Neural cell (in vitro differentiated cells): ENCODE measurements at regions not wholly inside any gene's neighbourhood (a gene's known extent, or its start where the extent isn't known, plus 50 kb on each side); places are given as distances from the start of the nearest gene placed in this dataset.

Source experiments
- H2AFZ ChIP-seq: fragments of 200-600, 300-800 bp; sonication (generic), shearing (Covaris generic); 2 replicates; pipeline ENCODE4 v1.6.0; 2014; ENCODE audit warnings: low read depth, mild to moderate bottlenecking, antibody characterized with exemption, low read length, moderate library complexity
- H3F3A ChIP-seq: fragments of 200-600 bp; shearing (Covaris generic); 2 replicates; pipeline ENCODE4 v1.6.1; 2016; ENCODE audit warnings: mild to moderate bottlenecking, moderate library complexity, mixed read lengths, antibody characterized with exemption, low read length; ENCODE audit not compliant: insufficient read depth, poor library complexity, severe bottlenecking
- H3K27ac ChIP-seq: fragments of 200-600, 300-800 bp; sonication (generic), shearing (Covaris generic); 2 replicates; pipeline ENCODE4 v1.5.1; 2014; ENCODE audit warnings: mild to moderate bottlenecking, low read length, moderate library complexity
- H3K27me3 ChIP-seq: fragments of 300-800, 200-600 bp; sonication (generic), shearing (Covaris generic); 2 replicates; pipeline ENCODE4 v1.6.0; 2014; ENCODE audit warnings: mild to moderate bottlenecking, low read depth, low read length, moderate library complexity; ENCODE audit not compliant: insufficient read depth
- H3K36me3 ChIP-seq: fragments of 300-800, 200-600 bp; sonication (generic), shearing (Covaris generic); 2 replicates; pipeline ENCODE4 v1.5.1; 2014; ENCODE audit warnings: mild to moderate bottlenecking, antibody characterized with exemption, low read length, moderate library complexity; ENCODE audit not compliant: insufficient read depth
- H3K4me2 ChIP-seq: fragments of 300-800, 200-600 bp; sonication (generic), shearing (Covaris generic); 2 replicates; pipeline ENCODE4 v1.6.0; 2014; ENCODE audit warnings: mild to moderate bottlenecking, low read length
- H3K4me3 ChIP-seq: fragments of 300-800, 200-600 bp; sonication (generic), shearing (Covaris generic); 2 replicates; pipeline ENCODE4 v1.5.1; 2014; ENCODE audit warnings: mild to moderate bottlenecking, low read length, moderate library complexity
- H3K79me2 ChIP-seq: fragments of 200-600 bp; shearing (Covaris generic); replicated peaks from 2 replicates; pipeline ENCODE4 v1.6.0; 2014; ENCODE audit warnings: mild to moderate bottlenecking, low read length, moderate library complexity; ENCODE audit not compliant: insufficient read depth
- H3K9ac ChIP-seq: fragments of 300-800, 200-600 bp; sonication (generic), shearing (Covaris generic); 2 replicates; pipeline ENCODE4 v1.6.1; 2016; ENCODE audit warnings: mild to moderate bottlenecking, low read length, mixed read lengths
- H3K9me2 ChIP-seq: fragments of 200-600 bp; shearing (Covaris generic); 2 replicates; pipeline ENCODE4 v1.6.1; 2016; ENCODE audit warnings: mild to moderate bottlenecking, low read length, mixed read lengths; ENCODE audit not compliant: insufficient read depth
- H3K9me3 ChIP-seq: fragments of 200-600, 300-800 bp; sonication (generic), shearing (Covaris generic); 2 replicates; pipeline ENCODE4 v1.6.1; 2016; ENCODE audit warnings: mild to moderate bottlenecking, mixed run types, low read length, moderate library complexity, mixed read lengths
- H4K20me1 ChIP-seq: fragments of 200-600 bp; shearing (Covaris generic); 2 replicates; pipeline ENCODE4 v1.6.1; 2016; ENCODE audit warnings: mild to moderate bottlenecking, mixed run types; ENCODE audit not compliant: insufficient read depth
- CTCF ChIP-seq: fragments of 450-650 bp; IDR thresholded peaks from 2 replicates; pipeline ENCODE4 v1.5.1; 2014; ENCODE audit warnings: antibody characterized with exemption, mild to moderate bottlenecking, moderate library complexity; ENCODE audit not compliant: poor library complexity, severe bottlenecking
- EP300 ChIP-seq: fragments of 450-650 bp; conservative IDR thresholded peaks from 2 replicates; pipeline ENCODE4 v1.6.1; 2014; ENCODE audit warnings: antibody characterized with exemption, mild to moderate bottlenecking, moderate library complexity; ENCODE audit not compliant: poor library complexity, severe bottlenecking
- EZH2 ChIP-seq: fragments of 200-600, 300-800 bp; shearing (Covaris generic), sonication (generic); IDR thresholded peaks from 2 replicates; pipeline ENCODE4 v1.6.1; 2014; ENCODE audit warnings: antibody characterized with exemption, low read length, borderline replicate concordance, mild to moderate bottlenecking; ENCODE audit not compliant: insufficient read depth, poor library complexity, severe bottlenecking
- MXI1 ChIP-seq: fragments of 450-650 bp; conservative IDR thresholded peaks from 2 replicates; pipeline ENCODE4 v1.6.1; 2014; ENCODE audit warnings: antibody characterized with exemption, mild to moderate bottlenecking; ENCODE audit not compliant: poor library complexity, severe bottlenecking
- POLR2AphosphoS5 ChIP-seq: IDR thresholded peaks from 2 replicates; pipeline ENCODE4 v1.6.1; 2012
- RAD21 ChIP-seq: fragments of 450-650 bp; conservative IDR thresholded peaks from 2 replicates; pipeline ENCODE4 v1.6.1; 2014; ENCODE audit warnings: antibody characterized with exemption, mild to moderate bottlenecking, moderate library complexity
- REST ChIP-seq: IDR thresholded peaks from 2 replicates; pipeline ENCODE4 v1.6.1; 2012; ENCODE audit warnings: borderline replicate concordance
- SMC3 ChIP-seq: fragments of 450-650 bp; conservative IDR thresholded peaks from 2 replicates; pipeline ENCODE4 v1.6.1; 2014; ENCODE audit warnings: antibody characterized with exemption, mild to moderate bottlenecking, moderate library complexity; ENCODE audit not compliant: poor library complexity
- TAF1 ChIP-seq: IDR thresholded peaks from 2 replicates; pipeline ENCODE4 v1.6.1; 2012; ENCODE audit warnings: low read depth

GRCh38 chr19:31572102-31572975, 223.1 kb upstream of the TSHZ3 start:
- Histone ChIP-seq H3K9me3 (no peaks in the 10 kb centered on the region), H3K79me2 (no peaks in the 10 kb centered on the region), H3K9me2 (no peaks in the 10 kb centered on the region), H3F3A (no peaks in the 10 kb centered on the region), H3K4me3 (no peak overlapping the region), H3K9ac (no peak overlapping the region), H3K27me3 (no peaks in the 10 kb centered on the region), H3K27ac (peak overlapping the region; percentile 37), H3K36me3 (no peaks in the 10 kb centered on the region), H2AFZ (no peak overlapping the region), H3K4me2 (no peak overlapping the region), H4K20me1 (no peaks in the 10 kb centered on the region)
- no peak for TF ChIP-seq REST
- TF ChIP-seq POLR2AphosphoS5 = no peak
- no peak for TF ChIP-seq CTCF
- no peak for TF ChIP-seq TAF1
- TF ChIP-seq EP300 = no peak

GRCh38 chr19:31572976-31573298, 223.7 kb upstream of the TSHZ3 start:
- Histone ChIP-seq H3F3A (no peaks in the 10 kb centered on the region), H3K27me3 (no peaks in the 10 kb centered on the region), H2AFZ (no peak overlapping the region), H3K9me2 (no peaks in the 10 kb centered on the region), H3K9ac (no peak overlapping the region), H3K4me3 (no peak overlapping the region), H3K4me2 (no peak overlapping the region), H3K36me3 (no peaks in the 10 kb centered on the region), H3K79me2 (no peaks in the 10 kb centered on the region), H4K20me1 (no peaks in the 10 kb centered on the region), H3K27ac (peak overlapping the region; percentile 37), H3K9me3 (no peaks in the 10 kb centered on the region)
- TF ChIP-seq POLR2AphosphoS5 = peak; percentile 34
- no peak for TF ChIP-seq RAD21
- TF ChIP-seq TAF1 = no peak
- TF ChIP-seq CTCF = no peak
- TF ChIP-seq SMC3 = no peak
- no peak for TF ChIP-seq EZH2
- no peak for TF ChIP-seq EP300
- TF ChIP-seq MXI1 = no peak
